HEK293 (cell line): ENCODE measurements at regions not wholly inside any gene's neighbourhood (a gene's known extent, or its start where the extent isn't known, plus 50 kb on each side); places are given as distances from the start of the nearest gene placed in this dataset.

Experiments used
- CTCF ChIA-PET: fragments of 350-600 bp; formaldehyde crosslinking; extraction: SDS; loops from one replicate; lab custom pipeline; 2021; ENCODE audit warnings: antibody characterized with exemption; lab: Yijun Ruan, JAX
- POLR2A ChIA-PET: fragments of 300-600 bp; formaldehyde crosslinking; extraction: SDS; loops from one replicate; lab custom pipeline; 2020; ENCODE audit warnings: antibody characterized with exemption, inconsistent platforms; lab: Yijun Ruan, JAX
- H3K27ac ChIP-seq: fragments of 200-500 bp; sonication (Bioruptor generic); 2 replicates; pipeline ENCODE4 v1.5.1; 2014; ENCODE audit warnings: low read depth, low read length, control low read depth, inconsistent platforms; ENCODE audit errors: extremely low read depth
- H3K36me3 ChIP-seq, 2 experiments: fragments of 200-500 bp in 1 of 2; sonication (Bioruptor generic) in 1 of 2; 1 replicate in 1 of 2; 2 replicates in 1 of 2; pipeline ENCODE4 v1.5.1; 2014 to 2017; ENCODE audit warnings: inconsistent platforms in 2 of 2, low read length in 2 of 2; ENCODE audit not compliant: control insufficient read depth in 2 of 2, insufficient read depth in 1 of 2
- H3K4me1 ChIP-seq: fragments of 200-500 bp; sonication (Bioruptor generic); 2 replicates; pipeline ENCODE4 v1.5.1; 2014; ENCODE audit warnings: mild to moderate bottlenecking, low read length, inconsistent platforms; ENCODE audit not compliant: control insufficient read depth, insufficient read depth
- H3K4me3 ChIP-seq: 2 replicates; pipeline ENCODE4 v1.5.1; 2011; ENCODE audit warnings: low read depth, mild to moderate bottlenecking, control low read depth, low read length, moderate library complexity
- H3K9me3 ChIP-seq: fragments of 200-500 bp; sonication (Bioruptor generic); 2 replicates; pipeline ENCODE4 v1.5.1; 2014; ENCODE audit warnings: low read depth, low read length, inconsistent platforms; ENCODE audit not compliant: control insufficient read depth, insufficient read depth
- BCL11A ChIP-seq: fragments of 450-650 bp; formaldehyde crosslinking; IDR thresholded peaks from 2 replicates; pipeline ENCODE4 v1.5.1; 2016; ENCODE audit warnings: low read depth, missing biosample characterization, missing genetic modification characterization
- HIC1 ChIP-seq: fragments of 450-650 bp; formaldehyde crosslinking; IDR thresholded peaks from 2 replicates; pipeline ENCODE4 v1.5.1; 2016; ENCODE audit warnings: missing biosample characterization, missing genetic modification characterization
- KLF16 ChIP-seq: fragments of 450-650 bp; formaldehyde crosslinking; IDR thresholded peaks from 2 replicates; pipeline ENCODE4 v1.5.1; 2017; ENCODE audit warnings: missing biosample characterization, missing genetic modification characterization
- MEIS1 ChIP-seq: sonication (generic); formaldehyde crosslinking; IDR thresholded peaks from 2 replicates; pipeline ENCODE4 v1.8.1; 2022; ENCODE audit warnings: missing genetic modification reagents, mild to moderate bottlenecking, borderline replicate concordance
- MYNN ChIP-seq: fragments of 450-650 bp; formaldehyde crosslinking; IDR thresholded peaks from 2 replicates; pipeline ENCODE4 v1.5.1; 2016; ENCODE audit warnings: missing biosample characterization, missing genetic modification characterization, borderline replicate concordance
- MZF1 ChIP-seq: fragments of 450-650 bp; formaldehyde crosslinking; IDR thresholded peaks from 2 replicates; pipeline ENCODE4 v1.5.1; 2017; ENCODE audit warnings: missing biosample characterization, missing genetic modification characterization, borderline replicate concordance
- SP2 ChIP-seq: fragments of 450-650 bp; formaldehyde crosslinking; IDR thresholded peaks from 2 replicates; pipeline ENCODE4 v1.5.1; 2016; ENCODE audit warnings: missing biosample characterization, missing genetic modification characterization
- TCF7L2 ChIP-seq: IDR thresholded peaks from 2 replicates; pipeline ENCODE4 v1.6.1; 2011; ENCODE audit warnings: low read depth, mild to moderate bottlenecking, inconsistent platforms, low read length, moderate library complexity, borderline replicate concordance
- ZBTB21 ChIP-seq: fragments of 450-650 bp; formaldehyde crosslinking; IDR thresholded peaks from 2 replicates; pipeline ENCODE4 v1.5.1; 2017; ENCODE audit warnings: missing biosample characterization, missing genetic modification characterization
- ZBTB6 ChIP-seq: fragments of 450-650 bp; formaldehyde crosslinking; IDR thresholded peaks from 2 replicates; pipeline ENCODE4 v1.5.1; 2017; ENCODE audit warnings: missing biosample characterization, missing genetic modification characterization
- ZNF132 ChIP-seq: fragments of 450-650 bp; formaldehyde crosslinking; IDR thresholded peaks from 2 replicates; pipeline ENCODE4 v1.5.1; 2017; ENCODE audit warnings: missing biosample characterization, missing genetic modification characterization, borderline replicate concordance
- ZNF2 ChIP-seq: fragments of 450-650 bp; formaldehyde crosslinking; IDR thresholded peaks from 2 replicates; pipeline ENCODE4 v1.5.1; 2016; ENCODE audit warnings: missing biosample characterization, missing genetic modification characterization
- ZNF23 ChIP-seq: fragments of 450-650 bp; formaldehyde crosslinking; IDR thresholded peaks from 2 replicates; pipeline ENCODE4 v1.5.1; 2016; ENCODE audit warnings: missing biosample characterization, missing genetic modification characterization, borderline replicate concordance
- ZNF274 ChIP-seq, 2 experiments: fragments of 200-500 bp in 1 of 2; fragments of 450-650 bp in 1 of 2; sonication (Bioruptor generic) in 1 of 2; formaldehyde crosslinking in 1 of 2; IDR thresholded peaks; 2 replicates each; pipeline versions ENCODE4 v1.5.1 to v1.6.1; 2014 to 2016; ENCODE audit warnings: borderline replicate concordance in 1 of 2, inconsistent platforms in 1 of 2, low read length in 1 of 2, missing biosample characterization in 1 of 2, missing genetic modification characterization in 1 of 2
- ZNF280D ChIP-seq: fragments of 450-650 bp; formaldehyde crosslinking; IDR thresholded peaks from 2 replicates; pipeline ENCODE4 v1.5.1; 2016; ENCODE audit warnings: missing biosample characterization, missing genetic modification characterization
- ZNF514 ChIP-seq: fragments of 450-650 bp; formaldehyde crosslinking; IDR thresholded peaks from 2 replicates; pipeline ENCODE4 v1.5.1; 2016; ENCODE audit warnings: missing biosample characterization, missing genetic modification characterization
- ZNF580 ChIP-seq: fragments of 450-650 bp; formaldehyde crosslinking; IDR thresholded peaks from 2 replicates; pipeline ENCODE4 v1.5.1; 2016; ENCODE audit warnings: missing biosample characterization, missing genetic modification characterization
- ZNF624 ChIP-seq: fragments of 450-650 bp; formaldehyde crosslinking; IDR thresholded peaks from 2 replicates; pipeline ENCODE4 v1.5.1; 2017; ENCODE audit warnings: missing biosample characterization, missing genetic modification characterization
- ZNF785 ChIP-seq: fragments of 450-650 bp; formaldehyde crosslinking; IDR thresholded peaks from 2 replicates; pipeline ENCODE4 v1.5.1; 2016; ENCODE audit warnings: missing biosample characterization, missing genetic modification characterization
- ZXDB ChIP-seq: fragments of 450-650 bp; formaldehyde crosslinking; IDR thresholded peaks from 2 replicates; pipeline ENCODE4 v1.5.1; 2016; ENCODE audit warnings: missing biosample characterization, missing genetic modification characterization
- TF ChIP-seq, protein P1 (sequence below): fragments of 450-650 bp; IDR thresholded peaks from 2 replicates; pipeline ENCODE4 v1.5.1; 2018; ENCODE audit warnings: missing biosample characterization, missing genetic modification characterization
- TF ChIP-seq, protein P2 (sequence below): fragments of 450-650 bp; formaldehyde crosslinking; IDR thresholded peaks from 2 replicates; pipeline ENCODE4 v1.5.1; 2016; ENCODE audit warnings: missing biosample characterization, missing genetic modification characterization, low read depth
- TF ChIP-seq, protein P3 (sequence below): fragments of 450-650 bp; formaldehyde crosslinking; IDR thresholded peaks from 2 replicates; pipeline ENCODE4 v1.5.1; 2016; ENCODE audit warnings: missing biosample characterization, missing genetic modification characterization

- CTCF ChIA-PET, result no interaction called here
- Histone ChIP-seq H3K9me3 (no peaks in the 10 kb centered on the region), H3K27ac (no peak overlapping the region), H3K36me3 (no peaks in the 10 kb centered on the region), H3K4me1 (no peaks in the 10 kb centered on the region), H3K4me3 (no peak overlapping the region)
- POLR2A ChIA-PET, result no interaction called here
- TF ChIP-seq ZNF132 (tag by site-specific recombination) (no peak), KLF16 (no peak), MZF1 (tag by site-specific recombination) (no peak)
Measured at GRCh38 chr7:13411636-13412035, 577.8 kb downstream of the ETV1 start.

DNA sequence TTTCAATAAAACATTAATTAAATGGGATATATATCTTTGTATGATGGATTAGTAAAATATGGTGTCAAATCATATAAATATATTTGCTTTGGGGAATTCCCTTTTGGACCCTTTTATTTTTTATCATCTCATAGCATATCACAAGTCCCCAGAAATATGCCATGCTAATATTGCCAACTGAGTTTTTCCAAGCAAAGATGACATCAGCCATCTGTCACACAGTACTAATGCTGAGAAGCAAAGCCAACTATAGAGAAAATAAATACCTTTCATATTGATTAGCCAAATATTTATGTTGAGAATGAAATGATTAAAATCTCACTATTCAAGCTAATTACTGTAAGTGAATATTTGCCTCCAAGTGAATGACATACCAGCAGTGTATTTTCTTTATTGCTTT is 575.3 kb downstream of the ETV1 start:
- no peak overlapping the region for H3K27ac ChIP-seq
- no peak for TF ChIP-seq TCF7L2
- no peak for TF ChIP-seq ZXDB (tag by site-specific recombination)
- no peak for TF ChIP-seq ZNF2 (tag by site-specific recombination)
- no peak for TF ChIP-seq MYNN (tag by site-specific recombination)
- no peak for TF ChIP-seq ZBTB21 (tag by site-specific recombination)
- no peak for TF ChIP-seq BCL11A (tag by site-specific recombination)
- TF ChIP-seq ZNF514, result no peak
- no peak for TF ChIP-seq ZNF785 (tag by site-specific recombination)
- no peak for TF ChIP-seq SP2
- TF ChIP-seq, protein P1, sequence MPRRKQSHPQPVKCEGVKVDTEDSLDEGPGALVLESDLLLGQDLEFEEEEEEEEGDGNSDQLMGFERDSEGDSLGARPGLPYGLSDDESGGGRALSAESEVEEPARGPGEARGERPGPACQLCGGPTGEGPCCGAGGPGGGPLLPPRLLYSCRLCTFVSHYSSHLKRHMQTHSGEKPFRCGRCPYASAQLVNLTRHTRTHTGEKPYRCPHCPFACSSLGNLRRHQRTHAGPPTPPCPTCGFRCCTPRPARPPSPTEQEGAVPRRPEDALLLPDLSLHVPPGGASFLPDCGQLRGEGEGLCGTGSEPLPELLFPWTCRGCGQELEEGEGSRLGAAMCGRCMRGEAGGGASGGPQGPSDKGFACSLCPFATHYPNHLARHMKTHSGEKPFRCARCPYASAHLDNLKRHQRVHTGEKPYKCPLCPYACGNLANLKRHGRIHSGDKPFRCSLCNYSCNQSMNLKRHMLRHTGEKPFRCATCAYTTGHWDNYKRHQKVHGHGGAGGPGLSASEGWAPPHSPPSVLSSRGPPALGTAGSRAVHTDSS (tag by site-specific recombination), result no peak
- TF ChIP-seq ZNF624 (tag by site-specific recombination), result no peak
- TF ChIP-seq HIC1 (tag by site-specific recombination), result no peak
- no peak for TF ChIP-seq ZNF23 (tag by site-specific recombination)
- TF ChIP-seq, protein P2, sequence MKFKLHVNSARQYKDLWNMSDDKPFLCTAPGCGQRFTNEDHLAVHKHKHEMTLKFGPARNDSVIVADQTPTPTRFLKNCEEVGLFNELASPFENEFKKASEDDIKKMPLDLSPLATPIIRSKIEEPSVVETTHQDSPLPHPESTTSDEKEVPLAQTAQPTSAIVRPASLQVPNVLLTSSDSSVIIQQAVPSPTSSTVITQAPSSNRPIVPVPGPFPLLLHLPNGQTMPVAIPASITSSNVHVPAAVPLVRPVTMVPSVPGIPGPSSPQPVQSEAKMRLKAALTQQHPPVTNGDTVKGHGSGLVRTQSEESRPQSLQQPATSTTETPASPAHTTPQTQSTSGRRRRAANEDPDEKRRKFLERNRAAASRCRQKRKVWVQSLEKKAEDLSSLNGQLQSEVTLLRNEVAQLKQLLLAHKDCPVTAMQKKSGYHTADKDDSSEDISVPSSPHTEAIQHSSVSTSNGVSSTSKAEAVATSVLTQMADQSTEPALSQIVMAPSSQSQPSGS (tag by site-specific recombination), result no peak
- TF ChIP-seq, protein P3, sequence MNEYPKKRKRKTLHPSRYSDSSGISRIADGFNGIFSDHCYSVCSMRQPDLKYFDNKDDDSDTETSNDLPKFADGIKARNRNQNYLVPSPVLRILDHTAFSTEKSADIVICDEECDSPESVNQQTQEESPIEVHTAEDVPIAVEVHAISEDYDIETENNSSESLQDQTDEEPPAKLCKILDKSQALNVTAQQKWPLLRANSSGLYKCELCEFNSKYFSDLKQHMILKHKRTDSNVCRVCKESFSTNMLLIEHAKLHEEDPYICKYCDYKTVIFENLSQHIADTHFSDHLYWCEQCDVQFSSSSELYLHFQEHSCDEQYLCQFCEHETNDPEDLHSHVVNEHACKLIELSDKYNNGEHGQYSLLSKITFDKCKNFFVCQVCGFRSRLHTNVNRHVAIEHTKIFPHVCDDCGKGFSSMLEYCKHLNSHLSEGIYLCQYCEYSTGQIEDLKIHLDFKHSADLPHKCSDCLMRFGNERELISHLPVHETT (tag by site-specific recombination), result no peak
- no peak for TF ChIP-seq ZBTB6 (tag by site-specific recombination)
- no peak for TF ChIP-seq ZNF580 (tag by site-specific recombination)
- TF ChIP-seq ZNF274 (IDR thresholded peaks at IDR 0.05; ENCODE audit: low read length), result no peak
- no peak for TF ChIP-seq ZNF274 (tag by site-specific recombination; IDR thresholded peaks at IDR 0.05; ENCODE audit: borderline replicate concordance)
- TF ChIP-seq MEIS1 (CRISPR knock-in tag), result no peak
- no peak for TF ChIP-seq ZNF280D (tag by site-specific recombination)
- H3K36me3 ChIP-seq, result no peaks in the 10 kb centered on the region
- POLR2A ChIA-PET, result no interaction called here
- no peaks in the 10 kb centered on the region for H3K4me1 ChIP-seq
- H3K9me3 ChIP-seq, result no peaks in the 10 kb centered on the region
- H3K4me3 ChIP-seq, result no peak overlapping the region
- CTCF ChIA-PET, result no interaction called here
